HAP-1 (cell line): ENCODE measurements at regions not wholly inside any gene's neighbourhood (a gene's known extent, or its start where the extent isn't known, plus 50 kb on each side); places are given as distances from the start of the nearest gene placed in this dataset.
A peak's percentile ranks its signal among the peaks of the same experiment; 100 is the strongest.

Experiments used
- DNase-seq, 2 experiments: peaks; one replicate each; pipeline ENCODE4 v3.0.0-alpha.2; 2016 to 2020; ENCODE audit warnings: low spot score in 2 of 2
- H3K27me3 ChIP-seq: fragments of 250-450 bp; sonication (Bioruptor Pico); 2 replicates; pipeline ENCODE4 v1.5.1; 2020; ENCODE audit warnings: low read depth, mild to moderate bottlenecking, moderate library complexity
- H3K36me3 ChIP-seq: fragments of 250-450 bp; sonication (Bioruptor Pico); replicated peaks from 2 replicates; pipeline ENCODE4 v1.5.1; 2020; ENCODE audit warnings: mild to moderate bottlenecking
- H3K4me1 ChIP-seq: fragments of 250-450 bp; sonication (Bioruptor Pico); 2 replicates; pipeline ENCODE4 v1.5.1; 2020; ENCODE audit warnings: mild to moderate bottlenecking
- H3K4me3 ChIP-seq: fragments of 250-450 bp; sonication (Bioruptor Pico); 2 replicates; pipeline ENCODE4 v1.5.1; 2020; ENCODE audit warnings: mild to moderate bottlenecking, moderate library complexity
- H3K9me3 ChIP-seq: fragments of 250-450 bp; sonication (Bioruptor Pico); 2 replicates; pipeline ENCODE4 v1.5.1; 2020; ENCODE audit warnings: mild to moderate bottlenecking, moderate library complexity
- in situ Hi-C: fragments of 300-500 bp; cut with MboI; formaldehyde crosslinking; loops from 3 replicates; pipeline ENCODE4 v1.14.3; 2020; ENCODE audit warnings: low sequenced_read_pairs, inconsistent platforms, mixed read lengths

GRCh38 chr14:71539650-71540285 is 392.5 kb upstream of the RGS6 start:
- H3K9me3 ChIP-seq: no peaks in the 10 kb centered on the region
- no peaks in the 10 kb centered on the region for H3K36me3 ChIP-seq
- no peak overlapping the region for H3K4me3 ChIP-seq
- DNase-seq: peak; percentile 15 to 63
- in situ Hi-C loops: no loop called here
- no peaks in the 10 kb centered on the region for H3K27me3 ChIP-seq
- peaks cover 17% of the 10 kb centered on the region for H3K4me1 ChIP-seq

- in situ Hi-C loops: no loop called here
- peaks cover 13% of the 10 kb centered on the region for H3K4me1 ChIP-seq
- H3K36me3 ChIP-seq: no peaks in the 10 kb centered on the region
- no peaks in the 10 kb centered on the region for H3K9me3 ChIP-seq
- no peak overlapping the region for H3K4me3 ChIP-seq
- H3K27me3 ChIP-seq: no peaks in the 10 kb centered on the region
- DNase-seq: no peak
Measured at GRCh38 chr14:71541271-71541670, 391.0 kb upstream of the RGS6 start.

DNA sequence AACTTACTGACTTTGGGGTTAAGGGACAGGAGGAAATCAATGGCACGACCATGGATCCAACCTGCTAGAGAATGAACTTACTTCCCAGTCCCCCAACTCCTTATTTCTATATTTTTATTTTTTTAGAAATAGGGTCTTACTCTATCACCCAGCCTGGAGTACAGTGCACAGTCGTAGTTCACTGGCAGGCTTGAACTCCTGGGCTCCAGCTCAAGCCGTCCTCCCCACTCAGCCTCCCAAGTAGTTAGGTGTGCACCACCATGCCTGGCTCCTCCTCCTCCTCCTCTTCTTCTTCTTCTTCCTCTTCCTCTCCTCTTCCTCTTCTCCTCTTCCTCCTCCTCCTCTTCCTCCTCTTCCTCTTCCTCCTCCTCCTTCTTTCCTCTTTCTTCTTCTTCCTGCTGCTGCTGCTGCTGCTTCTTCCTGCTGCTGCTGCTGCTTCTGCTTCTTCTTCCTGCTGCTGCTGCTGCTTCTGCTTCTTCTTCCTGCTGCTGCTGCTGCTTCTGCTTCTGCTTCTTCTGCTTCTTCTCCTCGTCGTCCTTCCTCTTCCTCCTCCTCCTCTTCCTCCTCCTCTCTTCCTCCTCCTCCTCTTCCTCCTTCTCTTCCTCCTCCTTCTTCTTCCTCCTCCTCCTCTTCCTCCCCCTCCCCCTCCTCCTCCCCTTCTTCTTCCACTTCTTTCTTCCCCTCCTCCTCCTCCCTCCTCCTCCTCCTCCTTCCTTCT is 390.1 kb upstream of the RGS6 start:
- no peak overlapping the region for H3K4me3 ChIP-seq
- no peaks in the 10 kb centered on the region for H3K9me3 ChIP-seq
- H3K27me3 ChIP-seq: no peaks in the 10 kb centered on the region
- DNase-seq: no peak
- peaks cover 13% of the 10 kb centered on the region for H3K4me1 ChIP-seq
- in situ Hi-C loops: no loop called here
- H3K36me3 ChIP-seq: no peaks in the 10 kb centered on the region

- Histone ChIP-seq H3K27me3 (no peaks in the 10 kb centered on the region), H3K9me3 (no peaks in the 10 kb centered on the region), H3K4me1 (no peaks in the 10 kb centered on the region), H3K4me3 (no peak overlapping the region), H3K36me3 (no peaks in the 10 kb centered on the region)
- in situ Hi-C loops: no loop called here
- no peak for DNase-seq
Measured at GRCh38 chr14:71549421-71550050, 382.7 kb upstream of the RGS6 start.

DNA sequence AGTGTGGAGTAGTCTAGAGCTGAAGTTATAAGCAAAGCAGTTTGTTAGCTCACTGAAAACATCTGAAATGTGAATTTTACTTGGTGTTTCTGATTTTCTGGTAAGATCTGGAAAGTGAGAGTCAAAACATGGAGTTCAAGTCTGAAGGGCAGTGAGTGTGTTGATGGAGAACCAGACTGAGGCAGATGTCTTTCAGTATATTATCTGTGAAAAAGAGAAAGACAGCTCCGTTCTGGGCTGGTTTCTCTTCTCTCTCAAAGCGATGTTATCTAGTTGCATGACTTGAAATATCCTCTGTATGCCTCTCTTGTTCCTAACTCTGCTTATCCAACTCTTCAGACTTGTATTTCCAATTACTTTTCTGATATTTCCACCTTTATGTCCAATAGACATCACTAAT is 381.9 kb upstream of the RGS6 start:
- no peaks in the 10 kb centered on the region for H3K36me3 ChIP-seq
- no peak overlapping the region for H3K4me3 ChIP-seq
- H3K9me3 ChIP-seq: no peaks in the 10 kb centered on the region
- in situ Hi-C loops: no loop called here
- H3K27me3 ChIP-seq: no peaks in the 10 kb centered on the region
- no peaks in the 10 kb centered on the region for H3K4me1 ChIP-seq
- no peak for DNase-seq

GRCh38 chr14:71551291-71551950 is 380.8 kb upstream of the RGS6 start:
- no peaks in the 10 kb centered on the region for H3K36me3 ChIP-seq
- H3K27me3 ChIP-seq: no peaks in the 10 kb centered on the region
- no peaks in the 10 kb centered on the region for H3K4me1 ChIP-seq
- H3K9me3 ChIP-seq: no peaks in the 10 kb centered on the region
- in situ Hi-C loops: no loop called here
- no peak overlapping the region for H3K4me3 ChIP-seq
- DNase-seq: no peak

DNA sequence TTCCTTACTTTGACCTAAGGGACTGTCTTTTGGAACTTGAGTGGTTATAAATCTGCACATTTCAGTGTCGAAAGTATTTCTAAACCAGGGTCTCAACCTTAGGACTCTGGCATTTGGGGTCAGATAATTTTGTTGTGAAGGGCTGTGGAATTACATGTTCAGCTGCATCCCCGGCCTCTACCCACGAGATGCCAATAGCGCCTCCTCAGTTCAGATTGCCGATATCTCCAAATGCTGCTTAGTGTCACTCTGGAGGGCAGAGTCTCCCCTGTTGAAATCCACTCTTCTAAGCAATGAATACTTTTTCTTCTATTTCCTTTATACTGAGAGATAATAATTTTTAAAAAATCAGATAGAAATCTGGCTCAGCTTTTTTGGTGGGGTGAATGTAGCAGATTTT is 379.4 kb upstream of the RGS6 start:
- Histone ChIP-seq H3K36me3 (no peaks in the 10 kb centered on the region), H3K9me3 (no peaks in the 10 kb centered on the region), H3K27me3 (no peaks in the 10 kb centered on the region), H3K4me3 (no peak overlapping the region), H3K4me1 (no peaks in the 10 kb centered on the region)
- in situ Hi-C loops: no loop called here
- DNase-seq: no peak

DNA sequence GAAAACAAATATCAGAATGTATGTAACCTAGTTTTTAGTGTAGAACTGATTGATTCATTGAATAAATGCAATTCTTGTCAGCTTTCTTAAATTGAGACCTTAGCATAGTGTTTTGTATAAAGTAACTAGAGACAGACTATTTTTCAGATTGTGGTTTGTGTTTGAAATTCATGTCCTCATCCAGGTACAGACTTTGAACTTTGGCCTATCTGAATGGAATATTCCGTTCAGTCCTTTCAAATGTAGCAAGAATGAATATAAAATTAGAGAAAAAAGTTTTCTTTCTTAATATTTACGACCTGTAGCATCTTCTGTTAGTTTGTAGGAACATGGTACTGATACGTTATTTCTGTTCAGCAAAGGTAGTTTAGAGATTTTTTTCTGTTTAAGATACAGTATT is 378.4 kb upstream of the RGS6 start:
- in situ Hi-C loops: no loop called here
- H3K36me3 ChIP-seq: no peaks in the 10 kb centered on the region

DNA sequence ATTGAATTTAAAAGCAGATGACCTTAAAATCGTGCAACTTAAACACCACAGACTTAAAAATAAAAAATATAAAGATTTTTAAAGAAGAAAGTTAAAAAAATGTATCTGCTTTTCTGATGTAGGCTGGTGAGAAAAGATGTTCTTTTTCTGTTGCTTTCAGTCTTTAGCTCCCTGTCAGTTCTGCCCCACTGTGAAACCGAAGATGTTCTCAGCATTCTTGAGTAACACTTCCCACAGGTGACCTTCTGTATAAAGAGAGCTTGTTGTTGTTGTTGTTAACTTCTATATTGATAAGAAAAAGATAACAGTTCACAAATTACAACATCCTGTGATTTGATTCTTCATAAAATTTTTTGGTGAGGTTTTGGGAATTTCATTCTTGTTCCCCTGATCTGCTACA is 377.9 kb upstream of the RGS6 start:
- no peaks in the 10 kb centered on the region for H3K36me3 ChIP-seq
- no peak for DNase-seq
- no peaks in the 10 kb centered on the region for H3K27me3 ChIP-seq
- H3K4me1 ChIP-seq: no peaks in the 10 kb centered on the region
- no peaks in the 10 kb centered on the region for H3K9me3 ChIP-seq
- in situ Hi-C loops: no loop called here
- H3K4me3 ChIP-seq: no peak overlapping the region

More for the DNA sequence above, 378.4 kb upstream of the RGS6 start:
- no peak overlapping the region for H3K4me3 ChIP-seq
- DNase-seq: no peak
- no peaks in the 10 kb centered on the region for H3K4me1 ChIP-seq
- H3K9me3 ChIP-seq: no peaks in the 10 kb centered on the region
- H3K27me3 ChIP-seq: no peaks in the 10 kb centered on the region

GRCh38 chr14:71554959-71555612 is 377.1 kb upstream of the RGS6 start:
- in situ Hi-C loops: no loop called here
- Histone ChIP-seq H3K27me3 (no peaks in the 10 kb centered on the region), H3K4me1 (no peaks in the 10 kb centered on the region), H3K36me3 (no peaks in the 10 kb centered on the region), H3K4me3 (no peak overlapping the region), H3K9me3 (no peaks in the 10 kb centered on the region)
- DNase-seq: no peak

DNA sequence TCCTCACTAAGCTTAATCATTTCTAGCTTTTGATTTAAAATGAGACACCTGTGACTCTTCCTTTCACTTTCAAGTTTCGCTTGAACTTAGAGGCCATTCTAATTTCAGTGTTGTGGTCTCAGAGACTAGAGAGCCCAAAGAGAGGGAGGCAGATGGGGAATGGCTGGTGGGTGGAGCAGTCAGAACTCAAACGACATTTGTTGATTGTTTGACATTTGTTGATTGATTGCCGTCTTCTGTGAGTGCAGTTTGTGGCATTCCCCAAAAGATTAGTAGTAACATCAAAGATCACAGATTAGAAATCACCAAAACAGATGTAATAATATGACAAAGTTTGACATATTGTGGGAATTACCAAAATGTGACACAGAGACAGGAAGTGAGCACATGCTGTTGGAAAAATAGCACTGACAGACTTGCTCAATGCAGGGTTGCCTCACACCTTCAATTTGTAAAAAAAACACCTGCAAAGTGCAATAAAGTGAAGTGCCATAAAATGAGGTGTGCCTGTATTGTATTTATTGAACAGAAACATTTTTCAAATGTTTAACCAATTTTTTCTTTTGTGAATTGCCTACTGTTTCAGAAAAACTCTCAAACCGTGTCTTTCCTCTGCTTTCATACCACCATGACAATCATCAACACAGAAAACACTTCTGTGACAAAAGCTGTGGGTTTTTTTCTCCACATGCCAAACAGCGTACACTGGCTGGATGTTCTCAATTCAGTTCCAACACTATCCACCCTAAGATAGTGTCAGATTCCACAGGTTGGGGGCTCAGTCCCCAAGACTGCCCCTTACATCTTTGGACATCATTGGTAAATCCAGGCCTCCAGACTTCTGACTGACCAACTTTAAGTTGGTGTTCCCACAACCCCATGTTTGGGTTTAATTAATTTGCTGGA is 376.3 kb upstream of the RGS6 start:
- Histone ChIP-seq H3K4me1 (no peaks in the 10 kb centered on the region), H3K27me3 (no peaks in the 10 kb centered on the region), H3K9me3 (no peaks in the 10 kb centered on the region), H3K4me3 (no peak overlapping the region), H3K36me3 (no peaks in the 10 kb centered on the region)
- DNase-seq: no peak
- in situ Hi-C loops: no loop called here

GRCh38 chr14:71556730-71557129 is 375.5 kb upstream of the RGS6 start:
- Histone ChIP-seq H3K4me3 (no peak overlapping the region), H3K4me1 (no peaks in the 10 kb centered on the region)
- in situ Hi-C loops: no loop called here

DNA sequence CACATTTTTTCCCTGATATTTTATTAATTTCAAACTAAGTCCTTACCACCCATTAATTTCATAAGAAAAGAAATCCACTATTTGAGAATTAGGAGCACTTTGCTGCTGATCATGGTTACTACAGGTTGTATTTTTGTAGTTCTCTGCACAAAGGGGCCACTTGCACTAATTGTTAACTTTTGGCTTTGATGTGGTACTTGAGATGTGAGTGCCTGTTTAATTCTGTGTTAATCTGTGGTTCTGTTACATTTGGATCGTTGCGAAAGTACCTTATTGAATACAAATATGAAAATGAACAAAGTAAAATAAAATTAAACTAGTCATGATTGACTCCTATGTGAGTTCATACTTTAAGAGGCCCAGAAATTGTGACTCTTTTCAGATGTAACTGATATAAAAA is 374.9 kb upstream of the RGS6 start:
- in situ Hi-C loops: no loop called here
- Histone ChIP-seq H3K9me3 (no peaks in the 10 kb centered on the region), H3K4me3 (no peak overlapping the region), H3K27me3 (no peaks in the 10 kb centered on the region), H3K36me3 (no peaks in the 10 kb centered on the region), H3K4me1 (no peaks in the 10 kb centered on the region)
- DNase-seq: no peak

More at GRCh38 chr14:71556730-71557129, 375.5 kb upstream of the RGS6 start:
- Histone ChIP-seq H3K36me3 (no peaks in the 10 kb centered on the region), H3K9me3 (no peaks in the 10 kb centered on the region), H3K27me3 (no peaks in the 10 kb centered on the region)
- DNase-seq: no peak
